Left renal cortex interstitium (tissue), 4 donors: ENCODE measurements at regions not wholly inside any gene's neighbourhood (a gene's known extent, or its start where the extent isn't known, plus 50 kb on each side); places are given as distances from the start of the nearest gene placed in this dataset.
"Not testable (repeated sequence)": the region's sequence is repeated elsewhere in the genome, so short reads cannot be mapped to it uniquely, and the experiment has no call there.

Experiments
- DNase-seq, 4 donors: peaks; one replicate each; pipeline ENCODE4 v3.0.0-alpha.2; 2013; ENCODE audit warnings: low read depth in 4 of 4, low spot score in 2 of 4, missing footprints in 1 of 4

DNA sequence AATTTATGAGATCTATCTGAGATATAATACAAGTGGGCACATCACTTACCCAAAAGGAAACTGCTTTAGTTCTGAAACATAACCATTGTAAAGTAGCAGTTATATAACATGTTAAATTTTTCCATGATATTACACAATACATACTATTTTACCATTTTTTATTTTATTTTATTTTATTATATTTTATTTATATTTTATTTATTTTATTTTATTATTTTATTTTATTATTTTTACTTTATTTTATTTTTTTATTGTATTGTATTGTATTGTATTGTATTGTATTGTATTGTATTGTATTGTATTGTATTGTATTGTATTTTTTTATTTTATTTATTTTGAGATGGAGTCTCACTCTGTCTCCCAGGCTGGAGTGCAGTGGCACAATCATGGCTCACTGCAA is 1095.9 kb downstream of the SUCLG1 start:
- not testable (repeated sequence) for DNase-seq

DNA sequence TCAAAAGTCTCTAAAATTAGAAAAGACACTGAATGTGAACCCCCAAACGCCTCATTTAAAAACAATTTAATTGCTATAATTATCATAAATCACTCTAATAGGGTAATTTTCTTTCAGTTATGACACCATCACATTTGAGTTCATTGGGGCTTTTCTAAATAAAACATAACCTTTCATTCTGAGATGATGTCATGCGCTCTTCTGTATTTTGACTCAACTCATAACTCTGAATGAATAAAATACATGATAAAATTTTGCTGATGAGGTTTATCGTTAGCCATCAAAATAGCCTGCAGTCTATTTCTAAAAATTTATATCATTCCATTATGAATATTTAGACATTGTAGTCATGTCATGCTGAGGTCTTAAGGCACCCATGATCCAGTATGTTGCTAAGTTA is 1099.7 kb downstream of the SUCLG1 start:
- DNase-seq = no peak

DNA sequence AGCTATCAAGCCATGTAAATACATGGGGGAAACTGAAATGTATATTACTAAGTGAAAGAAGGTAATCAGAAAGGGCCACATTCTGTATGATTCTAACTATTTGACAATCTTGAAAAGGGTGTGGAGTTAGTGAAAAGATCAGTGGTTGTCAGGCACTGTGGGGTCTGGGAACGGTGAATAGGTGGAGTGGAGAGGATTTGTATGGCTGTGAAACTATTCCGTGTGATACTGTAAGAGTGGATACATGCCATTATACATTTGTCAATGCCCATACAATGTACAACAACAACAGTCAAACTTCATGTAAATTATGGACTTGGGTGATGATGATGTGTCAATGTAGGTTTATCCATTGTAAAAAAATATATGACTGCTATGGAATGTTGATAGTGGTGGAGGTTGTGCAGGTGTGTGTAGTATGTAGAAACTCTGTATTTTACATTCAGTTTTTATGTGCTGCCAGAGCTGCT is 1116.2 kb downstream of the SUCLG1 start:
- peak in 3 of 4 donors; percentile 7 to 29 (median 19) for DNase-seq

DNA sequence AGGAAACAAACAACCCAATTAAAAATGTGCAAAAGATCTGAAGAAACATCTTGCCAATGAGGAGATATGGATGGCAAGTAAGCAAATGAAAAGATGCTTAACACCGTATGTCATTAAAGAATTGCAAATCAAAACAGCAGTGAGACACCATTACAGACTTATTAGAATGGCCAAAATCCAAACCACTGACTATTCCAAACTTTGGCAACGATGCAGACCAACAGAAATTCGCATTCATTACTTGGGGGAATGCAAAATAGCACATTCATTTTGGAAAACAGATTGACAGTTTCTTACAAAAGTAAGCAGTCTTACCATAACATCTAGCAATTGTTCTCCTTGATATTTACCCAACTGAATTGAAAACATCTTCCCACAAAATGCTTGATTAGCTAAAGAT is 1118.7 kb downstream of the SUCLG1 start:
- peak in 3 of 4 donors; percentile 18 to 25 (median 20) for DNase-seq

DNA sequence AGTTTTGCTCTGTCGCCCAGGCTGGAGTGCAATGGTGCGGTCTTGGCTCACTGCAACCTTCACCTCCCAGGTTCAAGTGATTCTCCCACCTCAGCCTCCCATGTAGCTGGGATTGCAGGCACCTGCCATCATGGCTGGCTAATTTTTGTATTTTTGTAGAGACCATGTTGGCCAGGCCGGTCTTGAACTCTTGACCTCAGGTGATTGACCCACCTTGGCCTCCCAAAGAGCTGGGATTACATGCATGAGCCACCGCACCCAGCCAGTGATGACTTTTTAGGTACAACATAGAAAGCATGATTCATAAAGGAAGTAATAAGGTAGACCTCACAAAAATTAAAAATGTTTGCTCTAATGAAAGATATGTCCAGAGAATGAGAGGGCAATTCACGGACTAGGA is 1119.1 kb downstream of the SUCLG1 start:
- not testable (repeated sequence) for DNase-seq

DNA sequence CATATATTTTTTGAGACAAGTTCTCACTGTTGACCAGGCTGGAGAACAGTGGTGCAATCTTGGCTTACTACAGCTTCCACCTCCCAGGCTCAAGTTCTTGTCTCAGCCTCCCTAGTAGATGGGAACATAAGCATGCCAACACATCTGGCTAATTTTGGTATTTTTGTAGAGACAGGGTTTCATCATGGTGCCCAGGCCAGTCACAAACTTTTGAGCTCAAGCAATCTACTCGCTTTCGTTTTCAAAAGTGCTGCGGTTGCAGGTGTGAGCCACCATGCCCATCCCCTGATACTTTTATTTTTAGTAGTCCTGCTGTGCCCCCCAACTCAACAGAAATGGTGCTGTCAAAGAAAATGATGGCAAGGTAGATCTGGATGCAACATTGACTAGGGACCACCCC is 1127.3 kb downstream of the SUCLG1 start:
- no peak for DNase-seq

DNA sequence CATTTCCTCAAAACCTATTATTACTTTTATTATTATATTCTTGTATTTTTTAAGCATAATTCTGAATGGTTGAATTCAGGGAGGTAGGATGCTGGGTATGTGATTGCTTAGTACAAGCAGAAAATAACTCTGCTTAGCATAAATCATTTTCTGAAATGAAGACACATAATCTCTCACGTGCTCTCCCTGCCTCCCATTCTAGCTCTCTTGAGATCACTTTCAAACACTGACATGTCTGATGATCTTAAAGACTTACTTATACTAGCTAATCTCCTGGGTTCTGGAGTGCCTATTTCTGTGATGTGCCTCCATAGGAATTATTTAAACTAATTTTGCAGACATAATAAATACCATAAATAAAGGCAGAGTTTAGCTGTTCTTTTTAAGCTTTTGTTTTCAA is 1136.0 kb downstream of the SUCLG1 start:
- no peak for DNase-seq

DNA sequence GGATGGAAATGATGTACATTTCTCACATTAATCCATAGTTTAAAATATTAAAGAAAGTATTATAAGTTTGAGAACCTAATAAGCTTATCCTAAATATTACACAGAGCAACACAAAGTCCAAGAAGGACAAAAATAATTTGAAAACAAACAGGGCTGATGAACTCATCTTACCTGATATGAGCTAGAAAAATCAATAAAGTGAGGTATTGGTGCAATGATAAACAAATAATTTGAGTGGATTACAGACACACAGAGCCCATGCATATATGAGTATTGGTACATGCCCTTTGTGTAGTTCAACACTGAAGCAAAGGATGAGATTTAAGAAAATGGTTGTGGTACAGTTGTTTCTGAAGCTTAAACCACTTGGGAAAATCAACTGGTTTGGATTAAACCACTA is 1139.0 kb downstream of the SUCLG1 start:
- DNase-seq = no peak

DNA sequence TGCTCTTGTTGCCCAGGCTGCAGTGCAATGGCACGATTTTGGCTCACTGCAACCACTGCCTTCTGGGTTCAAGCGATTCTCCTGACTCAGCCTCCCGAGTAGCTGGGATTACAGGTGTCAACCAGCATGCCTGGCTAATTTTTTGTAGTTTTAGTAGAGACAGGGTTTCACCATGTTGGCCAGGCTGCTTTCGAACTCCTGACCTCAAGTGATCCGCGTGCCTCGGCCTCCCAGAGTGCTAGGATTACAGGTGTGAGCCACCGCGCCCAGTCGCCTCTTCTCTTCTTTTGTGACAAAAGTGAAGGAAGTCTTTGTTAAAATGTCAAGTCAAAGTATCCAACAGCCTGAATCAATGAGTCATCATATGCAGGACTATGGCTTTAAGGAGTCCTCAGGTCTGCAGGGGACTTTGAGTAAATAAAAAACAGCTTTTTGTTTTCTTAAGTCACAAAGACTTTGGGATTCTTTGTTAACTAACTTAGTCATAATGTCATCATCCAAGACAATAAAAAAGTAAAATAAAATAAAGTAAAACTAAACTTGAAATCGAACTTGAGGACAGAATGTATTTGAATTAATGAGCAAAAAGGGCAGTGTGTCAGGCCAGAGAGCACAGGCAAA is 1153.2 kb downstream of the SUCLG1 start:
- no peak for DNase-seq

DNA sequence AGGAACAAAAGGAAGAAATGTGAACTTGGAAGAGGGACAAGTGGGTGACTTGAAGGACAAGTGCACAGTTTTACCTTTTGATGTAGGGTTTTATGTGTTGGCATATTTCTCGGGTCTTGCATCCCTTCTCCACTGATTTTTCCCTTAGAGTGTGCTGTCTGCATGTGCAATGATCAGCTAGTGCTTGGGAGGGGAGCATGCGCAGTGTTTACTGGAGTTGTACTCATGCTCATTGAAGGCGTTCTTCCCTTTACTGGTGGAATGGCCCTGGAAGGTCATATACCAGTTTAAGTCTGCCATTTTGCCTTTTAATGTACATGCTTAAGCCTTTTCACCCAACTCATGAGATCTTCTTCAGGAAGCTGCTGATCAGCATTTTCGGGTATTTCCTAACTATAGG is 1168.0 kb downstream of the SUCLG1 start:
- DNase-seq = no peak

DNA sequence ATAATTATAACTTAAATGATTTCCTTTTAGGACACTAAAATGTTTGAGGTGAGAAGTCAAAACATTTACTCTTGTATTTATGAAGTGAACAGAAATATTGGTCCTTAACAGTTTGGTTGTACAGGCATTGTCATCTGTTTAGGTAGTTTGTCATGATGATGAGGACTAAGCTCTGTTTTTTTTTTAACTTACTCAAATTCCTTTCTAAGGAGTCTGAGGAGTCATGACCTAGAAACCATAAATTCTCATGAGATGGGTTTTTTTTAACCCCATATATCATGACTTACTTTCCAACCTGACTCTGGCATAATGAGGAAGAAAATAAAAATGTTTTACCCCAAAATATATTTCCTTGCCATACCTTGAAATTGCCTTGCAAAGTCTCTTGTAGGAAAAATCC is 1176.2 kb downstream of the SUCLG1 start:
- DNase-seq = no peak

DNA sequence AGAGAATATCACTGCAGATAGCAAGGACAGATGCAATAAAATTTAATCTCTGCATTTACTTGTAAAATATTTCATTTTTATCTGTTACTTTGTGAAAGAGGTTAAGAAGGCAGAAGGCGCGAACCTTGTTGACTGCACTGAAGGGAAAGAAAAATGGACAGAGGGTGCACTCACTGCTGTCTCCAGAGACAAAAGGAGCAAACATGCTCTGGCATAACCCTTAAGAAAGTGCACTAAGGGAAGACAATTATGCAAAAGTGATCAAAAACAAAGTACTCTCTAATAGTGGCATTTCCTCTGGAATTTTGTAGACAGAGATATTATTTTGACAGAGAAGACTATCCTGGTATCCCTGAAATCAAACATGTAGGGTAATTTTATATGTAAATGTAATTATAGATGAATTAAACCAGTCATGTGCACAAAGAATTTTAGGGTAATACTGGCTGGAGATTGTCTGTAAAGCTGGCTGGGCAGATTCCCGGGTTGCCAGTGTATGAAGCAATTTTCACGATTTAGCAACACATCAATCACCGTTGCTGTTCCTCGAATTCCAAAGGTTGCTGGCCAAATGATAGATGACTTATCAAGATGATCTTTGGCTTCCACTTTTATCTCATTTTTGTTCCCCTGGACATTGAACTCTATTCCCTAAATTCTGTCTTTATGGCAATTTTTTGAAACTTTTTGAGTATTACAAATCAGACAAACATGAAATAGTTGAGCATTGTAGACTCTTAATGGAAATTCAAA is 1176.9 kb downstream of the SUCLG1 start:
- DNase-seq = no peak

DNA sequence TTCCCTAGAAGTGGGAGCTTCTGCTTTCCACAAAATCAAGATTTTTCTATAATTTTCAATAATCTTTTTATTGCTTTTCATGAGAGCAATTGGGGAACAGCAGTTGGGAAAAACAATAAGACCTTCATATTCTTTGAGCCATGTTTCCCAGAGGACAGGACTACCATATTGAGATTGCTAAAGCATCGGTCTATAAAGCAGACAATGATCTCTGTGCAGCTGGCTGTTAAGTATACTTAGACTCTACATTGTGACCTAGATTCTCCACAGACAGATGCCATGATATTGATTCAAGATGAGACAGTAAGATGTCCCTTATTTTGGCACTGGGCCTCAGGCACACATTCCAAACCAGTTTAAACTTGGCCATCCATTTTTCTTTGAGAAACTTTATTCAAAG is 1178.7 kb downstream of the SUCLG1 start:
- no peak for DNase-seq

DNA sequence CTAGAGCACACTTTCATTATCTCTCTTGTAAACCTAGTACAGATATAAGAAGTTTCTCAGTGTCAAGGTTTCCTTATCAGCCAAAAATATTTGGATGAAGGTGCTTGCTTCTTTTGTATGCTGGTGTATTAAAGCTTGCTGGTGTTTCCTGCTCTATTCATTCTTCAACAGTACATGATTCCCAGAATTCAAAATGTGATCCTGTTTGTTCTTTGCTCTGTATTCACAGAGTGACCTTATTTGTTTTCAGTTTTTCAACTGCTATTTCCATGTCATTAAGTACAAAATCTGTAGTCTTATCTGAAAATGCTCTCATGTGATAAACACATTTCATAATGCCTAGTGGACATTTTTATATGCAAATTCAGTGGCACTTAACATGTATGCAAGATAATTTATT is 1185.8 kb downstream of the SUCLG1 start:
- DNase-seq = no peak

DNA sequence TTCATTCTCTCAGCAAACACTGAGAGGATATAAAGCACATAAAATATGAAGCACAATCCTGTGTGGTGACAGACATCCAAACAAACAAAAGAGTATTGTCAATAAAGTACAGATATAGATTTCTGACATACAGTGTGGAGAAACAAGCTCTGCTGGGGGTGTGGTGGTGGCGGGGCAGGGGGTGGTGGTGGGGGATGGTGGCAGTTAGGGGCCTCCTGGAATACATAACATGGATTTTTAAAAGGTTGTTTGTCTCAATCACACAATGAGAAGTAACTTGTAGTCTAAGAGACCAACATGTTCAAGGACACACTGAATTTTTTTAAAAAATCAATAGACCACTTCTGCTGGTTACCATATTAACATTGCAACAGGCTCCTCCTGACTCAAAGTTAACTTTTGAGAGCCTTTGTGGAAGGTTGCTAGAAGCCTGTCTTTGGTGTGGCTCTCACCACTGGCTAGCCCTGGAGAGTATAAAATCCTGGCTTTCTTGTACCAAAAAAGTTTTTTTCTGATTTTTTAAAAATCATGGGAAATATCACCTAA is 1197.4 kb downstream of the SUCLG1 start:
- no peak for DNase-seq

DNA sequence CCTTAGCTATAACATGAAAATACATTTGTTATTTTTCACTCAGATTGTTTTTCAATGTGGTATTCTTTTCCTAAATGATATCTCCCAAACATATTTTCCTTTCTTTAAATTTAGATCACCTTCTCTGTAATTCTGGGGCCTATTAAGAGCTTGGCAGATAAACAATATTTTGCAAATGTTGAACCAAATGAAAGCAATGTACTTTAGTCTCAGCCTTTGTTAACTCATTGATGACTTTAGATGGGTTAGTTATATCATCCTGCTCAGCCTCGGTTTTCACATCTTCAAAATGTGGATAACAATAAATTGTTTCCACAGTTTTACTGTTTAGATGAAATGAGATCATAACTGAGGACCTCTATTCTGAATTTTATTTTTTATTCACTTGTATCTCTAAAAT is 1205.2 kb downstream of the SUCLG1 start:
- DNase-seq = no peak

DNA sequence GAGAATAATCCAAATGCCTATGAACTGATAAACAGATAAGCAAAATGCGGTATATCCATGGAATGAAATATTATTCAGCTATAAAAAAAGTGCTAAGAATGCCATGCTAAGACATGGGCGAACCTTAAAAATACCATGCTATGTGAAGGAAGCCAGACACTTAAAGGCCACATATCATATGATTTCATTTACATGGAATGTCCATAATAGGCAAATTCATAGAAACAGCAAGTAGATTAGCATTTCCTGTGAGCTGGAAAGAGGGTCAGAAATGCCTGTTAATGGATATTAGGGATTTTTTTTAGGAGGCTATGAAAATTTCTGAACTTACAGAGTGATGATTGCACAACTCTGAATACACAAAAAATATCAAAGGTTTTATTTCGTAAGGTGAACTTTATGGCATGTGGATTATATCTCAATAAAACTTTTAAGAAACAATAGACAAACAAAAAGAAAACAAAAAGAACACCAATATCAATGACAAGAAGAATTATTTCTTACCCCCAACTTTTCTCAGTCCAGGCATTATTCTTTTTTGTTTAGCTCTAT is 1207.7 kb downstream of the SUCLG1 start:
- no peak for DNase-seq

DNA sequence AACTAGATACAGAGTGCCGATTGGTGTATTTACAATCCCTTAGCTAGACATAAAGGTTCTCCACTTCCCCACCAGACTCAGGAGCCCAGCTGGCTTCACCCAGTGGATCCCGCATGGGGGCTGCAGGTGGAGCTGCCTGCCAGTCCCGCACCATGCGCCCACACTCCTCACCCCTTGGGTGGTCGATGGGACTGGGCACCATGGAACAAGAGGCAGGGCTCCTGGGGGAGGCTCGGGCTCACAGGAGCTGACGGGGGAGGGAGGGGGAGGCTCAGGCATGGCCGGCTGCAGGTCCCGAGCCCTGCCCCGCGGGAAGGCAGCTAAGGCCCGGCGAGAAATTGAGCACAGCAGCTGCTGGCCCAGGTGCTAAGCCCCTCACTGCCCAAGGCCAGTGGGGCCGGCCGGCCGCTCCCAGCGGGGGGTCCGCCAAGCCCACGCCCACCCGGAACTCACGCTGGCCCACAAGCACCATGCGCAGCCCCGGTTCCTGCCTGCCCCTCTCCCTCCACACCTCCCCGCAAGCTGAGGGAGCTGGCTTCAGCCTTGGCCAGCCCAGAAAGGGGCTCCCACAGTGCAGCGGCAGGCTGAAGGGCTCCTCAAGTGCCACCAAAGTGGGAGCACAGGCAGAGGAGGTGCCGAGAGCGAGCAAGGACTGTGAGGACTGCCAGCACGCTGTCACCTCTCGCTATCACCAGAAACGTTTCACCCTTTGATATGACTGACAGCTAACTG is 1213.1 kb downstream of the SUCLG1 start:
- not testable (repeated sequence) for DNase-seq

DNA sequence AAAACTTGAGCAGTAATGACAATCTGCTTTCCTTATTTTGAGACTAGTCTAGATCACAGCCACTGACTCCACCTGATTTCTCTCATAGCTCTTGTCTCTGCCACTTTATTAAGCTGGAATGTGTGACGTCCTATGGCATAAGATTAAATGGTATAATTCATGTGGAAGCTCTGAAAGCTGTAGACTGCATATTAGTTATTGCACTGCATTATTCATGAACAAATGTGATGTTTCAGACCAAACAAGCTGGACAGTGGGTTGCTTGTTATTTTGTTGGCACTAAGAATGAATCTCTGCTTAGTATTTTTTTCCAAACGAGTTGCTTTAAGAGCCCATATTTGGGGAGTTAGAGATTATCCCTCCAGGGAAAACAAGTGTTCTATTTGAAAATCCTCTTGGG is 1218.5 kb downstream of the SUCLG1 start:
- DNase-seq = no peak

DNA sequence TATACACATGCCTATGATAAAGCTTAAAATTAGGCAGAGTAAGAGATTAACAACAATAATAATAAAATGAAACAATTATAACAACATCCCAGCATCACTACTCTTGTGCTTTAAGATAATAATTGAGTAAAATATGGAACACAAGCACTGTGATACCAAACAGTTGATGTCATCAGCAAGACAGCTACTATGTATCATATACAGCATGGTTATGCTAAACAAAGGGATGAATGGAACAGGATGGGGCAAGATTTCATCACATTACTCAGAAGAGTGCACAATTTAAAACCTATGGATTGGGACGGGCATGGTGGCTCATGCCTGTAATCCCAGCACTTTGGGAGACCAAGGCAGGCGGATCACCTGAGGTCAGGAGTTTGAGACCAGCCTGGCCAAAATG is 1221.0 kb downstream of the SUCLG1 start:
- DNase-seq = no peak

DNA sequence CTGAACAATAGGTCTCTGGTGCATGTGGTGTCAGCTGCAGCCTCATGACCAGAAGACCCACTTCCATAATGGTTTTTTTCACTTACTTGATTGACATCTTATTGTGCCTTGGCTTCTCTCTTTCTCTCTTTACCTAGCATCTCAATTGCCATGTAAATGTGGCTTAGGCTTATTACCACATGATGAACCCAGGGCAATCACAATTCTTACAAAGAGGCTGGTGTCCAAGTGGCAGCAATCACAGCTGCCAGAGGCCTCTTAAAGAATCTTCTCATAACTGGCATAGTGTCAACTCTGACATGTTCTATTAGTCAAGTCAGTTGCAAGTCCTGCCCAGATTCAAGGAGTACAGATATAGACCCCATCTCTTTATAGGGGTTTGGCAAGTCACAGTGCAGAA is 1224.8 kb downstream of the SUCLG1 start:
- DNase-seq = no peak
